ENCODE measurements at regions not wholly inside any gene's neighbourhood (a gene's known extent, or its start where the extent isn't known, plus 50 kb on each side); places are given as distances from the start of the nearest gene placed in this dataset.

- Histone ChIP-seq H3K27ac (ENCODE audit: low read length in 2 of 2) (no peak overlapping the region), H3K27me3 (replicated peaks in 1 of 4; ENCODE audit: control extremely low read depth in 1 of 4, control insufficient read depth in 3 of 4, insufficient read depth in 4 of 4, low read length in 3 of 4) (no peaks in the 10 kb centered on the region), H3K36me3 (replicated peaks in 1 of 2; ENCODE audit: control extremely low read depth in 1 of 2, control insufficient read depth in 1 of 2, extremely low read depth in 1 of 2, insufficient read depth in 2 of 2, low read length in 1 of 2) (no peaks in the 10 kb centered on the region), H2AFZ (ENCODE audit: insufficient read depth, low read depth, low read length, poor library complexity, severe bottlenecking) (no peak overlapping the region), H3K4me2 (replicated peaks; ENCODE audit: low read depth, low read length, poor library complexity, severe bottlenecking) (no peak overlapping the region), H3K9ac (ENCODE audit: low read length) (no peak overlapping the region), H3K79me2 (ENCODE audit: control insufficient read depth, insufficient read depth, low read length) (no peaks in the 10 kb centered on the region), H3K9me3 (ENCODE audit: control extremely low read depth in 1 of 3, control insufficient read depth in 2 of 3, insufficient read depth in 1 of 3, low read length in 2 of 3) (no peaks in the 10 kb centered on the region), H3K4me1 (ENCODE audit: control insufficient read depth in 2 of 2, insufficient read depth in 2 of 2, low read length in 2 of 2) (no peaks in the 10 kb centered on the region), H3K4me3 (ENCODE audit: control extremely low read depth in 1 of 5, extremely low read depth in 1 of 5, insufficient read depth in 1 of 5, low read depth in 2 of 5, low read length in 4 of 5) (no peak overlapping the region), H4K20me1 (ENCODE audit: control insufficient read depth, insufficient read depth, low read length, poor library complexity, severe bottlenecking) (no peaks in the 10 kb centered on the region)
- Mint-ChIP-seq H3K27me3 (no peaks in the 10 kb centered on the region), H3K4me1 (no peaks in the 10 kb centered on the region), H3K4me3 (no peak overlapping the region), H3K9me3 (ENCODE audit: insufficient read depth) (no peaks in the 10 kb centered on the region), H3K27ac (no peak overlapping the region)
- no peak for DNase-seq
- ATAC-seq (ENCODE audit: low read depth) = no peak
- intact Hi-C loops (cut with micrococcal nuclease) = no loop called here
- no peak for TF ChIP-seq EZH2 (IDR thresholded peaks at IDR 0.05; ENCODE audit: borderline replicate concordance, insufficient read depth, low read depth, low read length, poor library complexity, severe bottlenecking)
- TF ChIP-seq, protein P1, sequence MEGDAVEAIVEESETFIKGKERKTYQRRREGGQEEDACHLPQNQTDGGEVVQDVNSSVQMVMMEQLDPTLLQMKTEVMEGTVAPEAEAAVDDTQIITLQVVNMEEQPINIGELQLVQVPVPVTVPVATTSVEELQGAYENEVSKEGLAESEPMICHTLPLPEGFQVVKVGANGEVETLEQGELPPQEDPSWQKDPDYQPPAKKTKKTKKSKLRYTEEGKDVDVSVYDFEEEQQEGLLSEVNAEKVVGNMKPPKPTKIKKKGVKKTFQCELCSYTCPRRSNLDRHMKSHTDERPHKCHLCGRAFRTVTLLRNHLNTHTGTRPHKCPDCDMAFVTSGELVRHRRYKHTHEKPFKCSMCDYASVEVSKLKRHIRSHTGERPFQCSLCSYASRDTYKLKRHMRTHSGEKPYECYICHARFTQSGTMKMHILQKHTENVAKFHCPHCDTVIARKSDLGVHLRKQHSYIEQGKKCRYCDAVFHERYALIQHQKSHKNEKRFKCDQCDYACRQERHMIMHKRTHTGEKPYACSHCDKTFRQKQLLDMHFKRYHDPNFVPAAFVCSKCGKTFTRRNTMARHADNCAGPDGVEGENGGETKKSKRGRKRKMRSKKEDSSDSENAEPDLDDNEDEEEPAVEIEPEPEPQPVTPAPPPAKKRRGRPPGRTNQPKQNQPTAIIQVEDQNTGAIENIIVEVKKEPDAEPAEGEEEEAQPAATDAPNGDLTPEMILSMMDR (IDR thresholded peaks at IDR 0.05) = no peak
- CTCF ChIA-PET = no interaction called here
- WGBS (ENCODE audit: insufficient coverage) = no CpG with 5 or more reads among the region's 5 CpGs
- POLR2A ChIA-PET = no interaction called here
These were observed 419.0 kb downstream of the DSC3 start for GRCh38 chr18:30623401-30624065.

- Histone ChIP-seq H4K20me1 (ENCODE audit: control insufficient read depth, insufficient read depth, low read length, poor library complexity, severe bottlenecking) (no peaks in the 10 kb centered on the region), H2AFZ (ENCODE audit: insufficient read depth, low read depth, low read length, poor library complexity, severe bottlenecking) (no peak overlapping the region), H3K79me2 (ENCODE audit: control insufficient read depth, insufficient read depth, low read length) (no peaks in the 10 kb centered on the region), H3K9me3 (ENCODE audit: control extremely low read depth in 1 of 3, control insufficient read depth in 2 of 3, insufficient read depth in 1 of 3, low read length in 2 of 3) (no peaks in the 10 kb centered on the region), H3K9ac (ENCODE audit: low read length) (no peak overlapping the region), H3K4me3 (ENCODE audit: control extremely low read depth in 1 of 5, extremely low read depth in 1 of 5, insufficient read depth in 1 of 5, low read depth in 2 of 5, low read length in 4 of 5) (no peak overlapping the region), H3K4me1 (ENCODE audit: control insufficient read depth in 2 of 2, insufficient read depth in 2 of 2, low read length in 2 of 2) (no peaks in the 10 kb centered on the region), H3K27me3 (replicated peaks in 1 of 4; ENCODE audit: control extremely low read depth in 1 of 4, control insufficient read depth in 3 of 4, insufficient read depth in 4 of 4, low read length in 3 of 4) (no peaks in the 10 kb centered on the region), H3K27ac (ENCODE audit: low read length in 2 of 2) (no peak overlapping the region), H3K36me3 (replicated peaks in 1 of 2; ENCODE audit: control extremely low read depth in 1 of 2, control insufficient read depth in 1 of 2, extremely low read depth in 1 of 2, insufficient read depth in 2 of 2, low read length in 1 of 2) (no peaks in the 10 kb centered on the region), H3K4me2 (replicated peaks; ENCODE audit: low read depth, low read length, poor library complexity, severe bottlenecking) (no peak overlapping the region)
- no peak for TF ChIP-seq EZH2 (IDR thresholded peaks at IDR 0.05; ENCODE audit: borderline replicate concordance, insufficient read depth, low read depth, low read length, poor library complexity, severe bottlenecking)
- TF ChIP-seq, protein P1 (IDR thresholded peaks at IDR 0.05) = no peak
- H3K9me3 Mint-ChIP-seq (ENCODE audit: insufficient read depth) = no peaks in the 10 kb centered on the region
- ChIA-PET CTCF (no interaction called here), POLR2A (no interaction called here)
- intact Hi-C loops (cut with micrococcal nuclease) = no loop called here
- no peak overlapping the region for H3K27ac Mint-ChIP-seq
- no peaks in the 10 kb centered on the region for H3K4me1 Mint-ChIP-seq
- no peak overlapping the region for H3K4me3 Mint-ChIP-seq
- ATAC-seq (ENCODE audit: low read depth) = no peak
- no CpG with 5 or more reads among the region's 6 CpGs for WGBS (ENCODE audit: insufficient coverage)
- no peak for DNase-seq
- no peaks in the 10 kb centered on the region for H3K27me3 Mint-ChIP-seq
These were observed 419.9 kb downstream of the DSC3 start for GRCh38 chr18:30622635-30623034.

All from B cell (primary cell).